Natural killer cell treated with Interleukin-12 subunit alpha and Interleukin-12 subunit beta and Interleukin-15 and Interleukin-18, amount 100 ng/mL, for 72 hours (primary cell): ENCODE measurements at regions not wholly inside any gene's neighbourhood (a gene's known extent, or its start where the extent isn't known, plus 50 kb on each side); places are given as distances from the start of the nearest gene placed in this dataset.
"Not testable (repeated sequence)": the region's sequence is repeated elsewhere in the genome, so short reads cannot be mapped to it uniquely, and the experiment has no call there.

ENCODE experiments used
- ATAC-seq, 2 donors: fragments of 150-1000 bp; cut with Tn5 transposase in 1 of 2; sonication (Bioruptor Pico), chemical (Tn5 transposase) in 1 of 2; 2 replicates each; pipeline ENCODE4 v1.10.0; 2021
- DNase-seq: peaks from one replicate; pipeline ENCODE4 v3.0.0; 2022; ENCODE audit warnings: low spot score
- H3K27ac Mint-ChIP-seq, 2 donors: 1 replicate in 1 of 2; 2 replicates in 1 of 2; pipeline ENCODE4 v1.8.0; 2022; ENCODE audit warnings: mixed read lengths in 2 of 2, mild to moderate bottlenecking in 1 of 2, moderate library complexity in 1 of 2
- H3K27me3 Mint-ChIP-seq, 2 donors: 1 replicate in 1 of 2; 2 replicates in 1 of 2; pipeline ENCODE4 v1.8.0; 2022; ENCODE audit warnings: mixed read lengths in 2 of 2
- H3K36me3 Mint-ChIP-seq: one replicate; pipeline ENCODE4 v1.8.0; 2022; ENCODE audit warnings: mixed read lengths
- H3K4me1 Mint-ChIP-seq, 2 donors: 1 replicate in 1 of 2; 2 replicates in 1 of 2; pipeline ENCODE4 v1.8.0; 2022; ENCODE audit warnings: low read depth in 2 of 2, mixed read lengths in 2 of 2, mild to moderate bottlenecking in 1 of 2
- H3K4me3 Mint-ChIP-seq: one replicate; pipeline ENCODE4 v1.8.0; 2022; ENCODE audit warnings: mixed read lengths
- H3K9me3 Mint-ChIP-seq: 2 replicates; pipeline ENCODE4 v1.8.0; 2022; ENCODE audit warnings: mixed read lengths

GRCh38 chr1:120297345-120297953 is 117.4 kb upstream of the NBPF8 start:
- H3K4me1 Mint-ChIP-seq, H3K27me3 Mint-ChIP-seq, H3K27ac Mint-ChIP-seq, H3K4me3 Mint-ChIP-seq, H3K36me3 Mint-ChIP-seq, H3K9me3 Mint-ChIP-seq, ATAC-seq, DNase-seq: not testable (repeated sequence)

- not testable (repeated sequence) for H3K27me3 Mint-ChIP-seq, DNase-seq, H3K4me1 Mint-ChIP-seq, H3K9me3 Mint-ChIP-seq, ATAC-seq, H3K36me3 Mint-ChIP-seq, H3K4me3 Mint-ChIP-seq, H3K27ac Mint-ChIP-seq
Measured at GRCh38 chr1:120290105-120290504, 113.8 kb upstream of the SEC22B start.

GRCh38 chr1:120289601-120290074 is 113.3 kb upstream of the SEC22B start:
- H3K4me3 Mint-ChIP-seq, H3K27ac Mint-ChIP-seq, ATAC-seq, H3K27me3 Mint-ChIP-seq, H3K36me3 Mint-ChIP-seq, H3K9me3 Mint-ChIP-seq, H3K4me1 Mint-ChIP-seq, DNase-seq: not testable (repeated sequence)

GRCh38 chr1:120288814-120289600 is 112.7 kb upstream of the SEC22B start:
- H3K9me3 Mint-ChIP-seq, H3K36me3 Mint-ChIP-seq, H3K4me1 Mint-ChIP-seq, DNase-seq, H3K27ac Mint-ChIP-seq, H3K27me3 Mint-ChIP-seq, H3K4me3 Mint-ChIP-seq, ATAC-seq: not testable (repeated sequence)

GRCh38 chr1:120288167-120288566 is 111.8 kb upstream of the SEC22B start:
- H3K27ac Mint-ChIP-seq, H3K9me3 Mint-ChIP-seq, H3K4me1 Mint-ChIP-seq, H3K4me3 Mint-ChIP-seq, H3K27me3 Mint-ChIP-seq, ATAC-seq, DNase-seq, H3K36me3 Mint-ChIP-seq: not testable (repeated sequence)

- H3K27ac Mint-ChIP-seq, H3K4me1 Mint-ChIP-seq, H3K4me3 Mint-ChIP-seq, DNase-seq, H3K36me3 Mint-ChIP-seq, H3K27me3 Mint-ChIP-seq, H3K9me3 Mint-ChIP-seq, ATAC-seq: not testable (repeated sequence)
Measured at GRCh38 chr1:120282744-120283464, 106.6 kb upstream of the SEC22B start.

- not testable (repeated sequence) for ATAC-seq
Measured at GRCh38 chr1:120278259-120278610, 101.9 kb upstream of the SEC22B start.

GRCh38 chr1:120277428-120278258 is 101.3 kb upstream of the SEC22B start:
- H3K4me3 Mint-ChIP-seq, H3K27me3 Mint-ChIP-seq, H3K9me3 Mint-ChIP-seq, DNase-seq, H3K36me3 Mint-ChIP-seq, H3K27ac Mint-ChIP-seq, H3K4me1 Mint-ChIP-seq, ATAC-seq: not testable (repeated sequence)

More at GRCh38 chr1:120278259-120278610, 101.9 kb upstream of the SEC22B start:
- H3K27me3 Mint-ChIP-seq, H3K36me3 Mint-ChIP-seq, H3K4me3 Mint-ChIP-seq, H3K4me1 Mint-ChIP-seq, H3K9me3 Mint-ChIP-seq, H3K27ac Mint-ChIP-seq, DNase-seq: not testable (repeated sequence)

- not testable (repeated sequence) for H3K4me1 Mint-ChIP-seq, ATAC-seq, H3K4me3 Mint-ChIP-seq, H3K27me3 Mint-ChIP-seq, H3K27ac Mint-ChIP-seq, H3K9me3 Mint-ChIP-seq, DNase-seq, H3K36me3 Mint-ChIP-seq
Measured at GRCh38 chr1:120276710-120277109, 100.4 kb upstream of the SEC22B start.

GRCh38 chr1:120274438-120274837 is 98.1 kb upstream of the SEC22B start:
- not testable (repeated sequence) for H3K27ac Mint-ChIP-seq, DNase-seq, H3K9me3 Mint-ChIP-seq, H3K27me3 Mint-ChIP-seq, H3K4me1 Mint-ChIP-seq, H3K36me3 Mint-ChIP-seq, ATAC-seq, H3K4me3 Mint-ChIP-seq

- not testable (repeated sequence) for H3K27me3 Mint-ChIP-seq, H3K9me3 Mint-ChIP-seq, H3K4me1 Mint-ChIP-seq, H3K27ac Mint-ChIP-seq, H3K36me3 Mint-ChIP-seq, DNase-seq, H3K4me3 Mint-ChIP-seq, ATAC-seq
Measured at GRCh38 chr1:120273363-120273762, 97.0 kb upstream of the SEC22B start.

- DNase-seq, H3K4me1 Mint-ChIP-seq, H3K36me3 Mint-ChIP-seq, ATAC-seq, H3K27ac Mint-ChIP-seq, H3K9me3 Mint-ChIP-seq, H3K4me3 Mint-ChIP-seq, H3K27me3 Mint-ChIP-seq: not testable (repeated sequence)
Measured at GRCh38 chr1:120272242-120272641, 95.9 kb upstream of the SEC22B start.

GRCh38 chr1:120271561-120272221 is 95.4 kb upstream of the SEC22B start:
- not testable (repeated sequence) for H3K27ac Mint-ChIP-seq, H3K36me3 Mint-ChIP-seq, H3K9me3 Mint-ChIP-seq, DNase-seq, ATAC-seq, H3K4me3 Mint-ChIP-seq, H3K4me1 Mint-ChIP-seq, H3K27me3 Mint-ChIP-seq
